ENCODE measurements at regions not wholly inside any gene's neighbourhood (a gene's known extent, or its start where the extent isn't known, plus 50 kb on each side); places are given as distances from the start of the nearest gene placed in this dataset.

DNA sequence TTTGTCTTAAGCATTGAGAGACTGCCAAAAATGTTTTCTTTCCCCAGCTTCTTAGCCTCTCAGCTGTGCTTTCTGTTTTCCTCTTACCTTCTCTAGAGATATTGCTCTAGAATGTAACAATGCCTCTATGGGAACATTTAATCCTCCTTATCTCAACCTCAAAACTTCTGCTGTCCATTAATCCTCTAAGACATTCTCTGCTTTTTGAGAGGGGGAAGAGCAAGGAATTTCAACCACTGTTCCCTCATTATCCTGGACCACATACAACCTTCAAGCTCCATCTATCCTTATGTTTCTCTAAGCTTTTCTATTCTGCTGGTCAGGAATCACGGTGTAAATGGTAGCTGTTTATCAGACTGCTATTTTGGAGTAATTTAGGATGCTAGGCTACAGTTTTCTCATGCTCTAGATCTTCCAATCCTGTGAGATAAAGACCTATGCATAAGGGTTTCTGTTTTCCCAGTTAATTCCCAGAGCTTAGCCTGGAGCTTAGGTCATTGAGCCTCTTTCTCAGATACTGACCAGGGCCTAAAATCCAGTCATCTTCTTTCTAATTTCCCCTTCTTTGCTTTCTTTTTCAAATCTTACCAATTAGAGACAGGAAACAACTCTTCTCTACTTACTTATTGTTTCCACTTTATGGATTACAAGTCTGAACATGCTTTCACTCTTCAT lies 282.0 kb downstream of the CALCRL start:
- intact Hi-C loops (cut with micrococcal nuclease) (no loop called here), in situ Hi-C loops (cut with MboI) (no loop called here)
- Histone ChIP-seq H3K9me1 (ENCODE audit: control insufficient read depth, insufficient read depth, low read length) (no peaks in the 10 kb centered on the region), H2AFZ (ENCODE audit: low read depth, low read length) (no peak overlapping the region), H3K36me3 (ENCODE audit: control insufficient read depth, insufficient read depth, low read length) (no peaks in the 10 kb centered on the region), H3K9me3 (replicated peaks; ENCODE audit: control insufficient read depth, insufficient read depth, low read depth, low read length) (no peaks in the 10 kb centered on the region), H3K79me2 (ENCODE audit: control insufficient read depth, insufficient read depth, low read length) (no peaks in the 10 kb centered on the region), H4K20me1 (replicated peaks; ENCODE audit: control insufficient read depth, insufficient read depth, low read length) (no peaks in the 10 kb centered on the region), H3K4me1 (replicated peaks in 1 of 2; ENCODE audit: control insufficient read depth in 2 of 2, insufficient read depth in 2 of 2, low read length in 2 of 2) (no peaks in the 10 kb centered on the region), H3K4me2 (ENCODE audit: insufficient read depth, low read length) (no peak overlapping the region), H3K27me3 (ENCODE audit: control insufficient read depth in 2 of 2, insufficient read depth in 2 of 2, low read length in 2 of 2) (no peaks in the 10 kb centered on the region), H3K4me3 (no peak overlapping the region), H3K27ac (ENCODE audit: extremely low read depth, low read depth, low read length) (no peak overlapping the region), H3K9ac (ENCODE audit: insufficient read depth in 1 of 2, low read depth in 2 of 2, low read length in 2 of 2) (no peak overlapping the region)
- no TSS peak for BruUV-seq (replicated peaks)
- ATAC-seq (no peak), FAIRE-seq (no peak), DNase-seq (ENCODE audit: extremely low read depth in 1 of 4, low spot score in 3 of 4) (no peak)
- ChIA-PET POLR2A (interaction anchor here (0.6 kb wide), 1 partner anchor 159 kb away, joined by 5 read pairs; no protein-coding TSS in a partner anchor), CTCF (ENCODE audit: low intra/inter-chr PET ratio) (no interaction called here)
- TF ChIP-seq CBX3 (IDR thresholded peaks at IDR 0.05; ENCODE audit: borderline replicate concordance in 1 of 2, low read length in 2 of 2) (no peak), TEAD4 (IDR thresholded peaks at IDR 0.05; ENCODE audit: low read length) (no peak), TEAD4 (CRISPR knock-in tag; IDR thresholded peaks at IDR 0.05; ENCODE audit: borderline replicate concordance) (no peak), ZNF586 (CRISPR knock-in tag; conservative IDR thresholded peaks at IDR 0.05) (no peak), ZNF232 (CRISPR knock-in tag; IDR thresholded peaks at IDR 0.05) (no peak), RBM25 (IDR thresholded peaks at IDR 0.05; ENCODE audit: low read depth, low read length, severe bottlenecking) (no peak), NFYB (IDR thresholded peaks at IDR 0.05; ENCODE audit: extremely low read depth, insufficient read length) (no peak), MYBL2 (IDR thresholded peaks at IDR 0.05; ENCODE audit: low read depth) (no peak), MYBL2 (CRISPR knock-in tag; IDR thresholded peaks at IDR 0.05; ENCODE audit: borderline replicate concordance) (no peak), GATAD2A (IDR thresholded peaks at IDR 0.05) (no peak), POLR2B (IDR thresholded peaks at IDR 0.05; ENCODE audit: low read depth, partially characterized antibody) (no peak), ZNF583 (CRISPR knock-in tag; IDR thresholded peaks at IDR 0.05) (no peak), HDGF (IDR thresholded peaks at IDR 0.05) (no peak), STAT5B (CRISPR knock-in tag; IDR thresholded peaks at IDR 0.05) (no peak), ZNF589 (CRISPR knock-in tag; IDR thresholded peaks at IDR 0.05; ENCODE audit: low read depth) (no peak)
- TF ChIP-seq, protein P1, sequence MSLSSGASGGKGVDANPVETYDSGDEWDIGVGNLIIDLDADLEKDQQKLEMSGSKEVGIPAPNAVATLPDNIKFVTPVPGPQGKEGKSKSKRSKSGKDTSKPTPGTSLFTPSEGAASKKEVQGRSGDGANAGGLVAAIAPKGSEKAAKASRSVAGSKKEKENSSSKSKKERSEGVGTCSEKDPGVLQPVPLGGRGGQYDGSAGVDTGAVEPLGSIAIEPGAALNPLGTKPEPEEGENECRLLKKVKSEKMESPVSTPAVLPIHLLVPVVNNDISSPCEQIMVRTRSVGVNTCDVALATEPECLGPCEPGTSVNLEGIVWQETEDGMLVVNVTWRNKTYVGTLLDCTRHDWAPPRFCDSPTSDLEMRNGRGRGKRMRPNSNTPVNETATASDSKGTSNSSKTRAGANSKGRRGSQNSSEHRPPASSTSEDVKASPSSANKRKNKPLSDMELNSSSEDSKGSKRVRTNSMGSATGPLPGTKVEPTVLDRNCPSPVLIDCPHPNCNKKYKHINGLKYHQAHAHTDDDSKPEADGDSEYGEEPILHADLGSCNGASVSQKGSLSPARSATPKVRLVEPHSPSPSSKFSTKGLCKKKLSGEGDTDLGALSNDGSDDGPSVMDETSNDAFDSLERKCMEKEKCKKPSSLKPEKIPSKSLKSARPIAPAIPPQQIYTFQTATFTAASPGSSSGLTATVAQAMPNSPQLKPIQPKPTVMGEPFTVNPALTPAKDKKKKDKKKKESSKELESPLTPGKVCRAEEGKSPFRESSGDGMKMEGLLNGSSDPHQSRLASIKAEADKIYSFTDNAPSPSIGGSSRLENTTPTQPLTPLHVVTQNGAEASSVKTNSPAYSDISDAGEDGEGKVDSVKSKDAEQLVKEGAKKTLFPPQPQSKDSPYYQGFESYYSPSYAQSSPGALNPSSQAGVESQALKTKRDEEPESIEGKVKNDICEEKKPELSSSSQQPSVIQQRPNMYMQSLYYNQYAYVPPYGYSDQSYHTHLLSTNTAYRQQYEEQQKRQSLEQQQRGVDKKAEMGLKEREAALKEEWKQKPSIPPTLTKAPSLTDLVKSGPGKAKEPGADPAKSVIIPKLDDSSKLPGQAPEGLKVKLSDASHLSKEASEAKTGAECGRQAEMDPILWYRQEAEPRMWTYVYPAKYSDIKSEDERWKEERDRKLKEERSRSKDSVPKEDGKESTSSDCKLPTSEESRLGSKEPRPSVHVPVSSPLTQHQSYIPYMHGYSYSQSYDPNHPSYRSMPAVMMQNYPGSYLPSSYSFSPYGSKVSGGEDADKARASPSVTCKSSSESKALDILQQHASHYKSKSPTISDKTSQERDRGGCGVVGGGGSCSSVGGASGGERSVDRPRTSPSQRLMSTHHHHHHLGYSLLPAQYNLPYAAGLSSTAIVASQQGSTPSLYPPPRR (CRISPR knock-in tag; IDR thresholded peaks at IDR 0.05; ENCODE audit: borderline replicate concordance): no peak
- WGBS (ENCODE audit: insufficient coverage, low coverage, missing lambda C conversion rate): 8% methylated on average over 1 of the region's 1 CpG

Data from K562 (cell line).